ENCODE measurements at regions not wholly inside any gene's neighbourhood (a gene's known extent, or its start where the extent isn't known, plus 50 kb on each side); places are given as distances from the start of the nearest gene placed in this dataset.

GRCh38 chr4:28654618-28655017, 1794.0 kb downstream of the STIM2 start:
- Histone ChIP-seq H3K4me3 (no peak overlapping the region), H3K36me3 (no peaks in the 10 kb centered on the region), H3K9me3 (peaks cover 0 to 11% (median 0%) of the 10 kb centered on the region in 4 donors), H3K27me3 (no peaks in the 10 kb centered on the region), H3K4me1 (no peaks in the 10 kb centered on the region), H3K27ac (no peak overlapping the region)
- WGBS, 5 donors: 63 to 79% (median 73%) methylated on average over 3 of the region's 3 CpGs
- TF ChIP-seq EP300 (IDR thresholded peaks at IDR 0.05) (no peak), CTCF (IDR thresholded peaks at IDR 0.05) (no peak), POLR2AphosphoS5 (IDR thresholded peaks at IDR 0.05) (no peak), POLR2A (IDR thresholded peaks at IDR 0.05) (no peak)
- DNase-seq: no peak
- intact Hi-C loops (cut with DNase I; ENCODE audit: low total_unique reads): no loop called here

DNA sequence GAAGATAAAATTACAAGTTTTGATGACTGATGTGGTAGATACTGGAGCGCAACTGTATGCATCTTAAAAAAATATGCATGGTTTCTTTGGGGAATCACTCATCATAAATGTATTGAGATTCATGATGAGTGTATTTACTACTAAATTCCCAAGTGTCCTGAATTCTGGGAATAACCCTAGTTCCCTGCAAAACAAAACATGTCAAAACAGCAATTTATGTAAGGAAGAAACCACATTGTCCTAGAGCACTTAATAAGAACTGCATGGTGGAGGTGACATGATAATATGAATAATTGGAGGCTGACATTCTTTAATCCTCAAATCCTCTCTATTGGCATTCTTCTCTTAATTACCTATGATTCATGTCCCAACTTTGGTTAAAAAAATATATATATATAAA, 1804.7 kb downstream of the STIM2 start:
- Histone ChIP-seq H3K4me3 (no peak overlapping the region), H3K36me3 (no peaks in the 10 kb centered on the region), H3K4me1 (no peaks in the 10 kb centered on the region), H3K9me3 (no peaks in the 10 kb centered on the region), H3K27me3 (no peaks in the 10 kb centered on the region), H3K27ac (no peak overlapping the region)
- intact Hi-C loops (cut with DNase I; ENCODE audit: low total_unique reads): no loop called here
- WGBS, 5 donors: 0 to 86% (median 50%) methylated on average over 1 of the region's 1 CpG
- no peak for TF ChIP-seq EP300 (IDR thresholded peaks at IDR 0.05)
- TF ChIP-seq CTCF (IDR thresholded peaks at IDR 0.05): no peak
- no peak for TF ChIP-seq POLR2A (IDR thresholded peaks at IDR 0.05)
- no peak for TF ChIP-seq POLR2AphosphoS5 (IDR thresholded peaks at IDR 0.05)
- no peak for DNase-seq

- Histone ChIP-seq H3K4me3 (no peak overlapping the region), H3K36me3 (no peaks in the 10 kb centered on the region), H3K27me3 (no peaks in the 10 kb centered on the region), H3K4me1 (no peaks in the 10 kb centered on the region), H3K9me3 (no peaks in the 10 kb centered on the region), H3K27ac (no peak overlapping the region)
- intact Hi-C loops (cut with DNase I; ENCODE audit: low total_unique reads): no loop called here
- DNase-seq: no peak
- no peak for TF ChIP-seq POLR2AphosphoS5 (IDR thresholded peaks at IDR 0.05)
- no peak for TF ChIP-seq POLR2A (IDR thresholded peaks at IDR 0.05)
Observed at GRCh38 chr4:28675582-28675981, 1814.9 kb downstream of the STIM2 start.

- Histone ChIP-seq H3K4me3 (no peak overlapping the region), H3K27me3 (no peaks in the 10 kb centered on the region), H3K4me1 (no peaks in the 10 kb centered on the region), H3K27ac (no peak overlapping the region), H3K36me3 (no peaks in the 10 kb centered on the region), H3K9me3 (no peaks in the 10 kb centered on the region)
- DNase-seq: no peak
- intact Hi-C loops (cut with DNase I; ENCODE audit: low total_unique reads): no loop called here
- TF ChIP-seq POLR2A (IDR thresholded peaks at IDR 0.05) (no peak), EP300 (IDR thresholded peaks at IDR 0.05) (no peak), POLR2AphosphoS5 (IDR thresholded peaks at IDR 0.05) (no peak), CTCF (IDR thresholded peaks at IDR 0.05) (no peak)
Observed at GRCh38 chr4:28677808-28678207, 1817.2 kb downstream of the STIM2 start.

GRCh38 chr4:28682847-28683246, 1822.2 kb downstream of the STIM2 start:
- H3K9me3 ChIP-seq: no peaks in the 10 kb centered on the region
- TF ChIP-seq EP300 (IDR thresholded peaks at IDR 0.05): no peak
- TF ChIP-seq POLR2A (IDR thresholded peaks at IDR 0.05): no peak
- no peak for TF ChIP-seq CTCF (IDR thresholded peaks at IDR 0.05)
- no peak for TF ChIP-seq POLR2AphosphoS5 (IDR thresholded peaks at IDR 0.05)
- DNase-seq: no peak
- intact Hi-C loops (cut with DNase I; ENCODE audit: low total_unique reads): no loop called here
- H3K4me1 ChIP-seq: no peaks in the 10 kb centered on the region
- no peaks in the 10 kb centered on the region for H3K27me3 ChIP-seq
- WGBS, 5 donors: 68 to 89% (median 78%) methylated on average over 1 of the region's 1 CpG
- no peak overlapping the region for H3K4me3 ChIP-seq
- H3K27ac ChIP-seq: no peak overlapping the region
- no peaks in the 10 kb centered on the region for H3K36me3 ChIP-seq
